CD8-positive, alpha-beta memory T cell (primary cell): ENCODE measurements at regions not wholly inside any gene's neighbourhood (a gene's known extent, or its start where the extent isn't known, plus 50 kb on each side); places are given as distances from the start of the nearest gene placed in this dataset.

ENCODE experiments used
- CTCF ChIA-PET: fragments of 350-600 bp; sonication (Branson Sonifier 250); formaldehyde crosslinking; loops from one replicate; lab custom pipeline; 2021; ENCODE audit warnings: antibody characterized with exemption; lab: Charles Lee
- POLR2A ChIA-PET: fragments of 350-600 bp; sonication (Branson Sonifier 250); formaldehyde crosslinking; loops from one replicate; lab custom pipeline; 2021; ENCODE audit warnings: antibody characterized with exemption; lab: Charles Lee
- DNase-seq, 5 donors: peaks; one replicate each; pipeline versions ENCODE4 v3.0.0 to v3.0.0-alpha.2; 2020 to 2022; ENCODE audit warnings: mixed read lengths in 1 of 5
- H3K27ac ChIP-seq: one replicate; pipeline ENCODE4 v1.7.0; 2013; ENCODE audit warnings: low read depth, mild to moderate bottlenecking, low read length, moderate library complexity
- H3K27me3 ChIP-seq: 2 replicates; pipeline ENCODE4 v1.7.0; 2013; ENCODE audit warnings: low read length, mild to moderate bottlenecking; ENCODE audit not compliant: insufficient read depth, poor library complexity, severe bottlenecking
- H3K36me3 ChIP-seq: 2 replicates; pipeline ENCODE4 v1.7.0; 2013; ENCODE audit warnings: mild to moderate bottlenecking, low read length, moderate library complexity; ENCODE audit not compliant: insufficient read depth
- H3K4me1 ChIP-seq: 2 replicates; pipeline ENCODE4 v1.7.0; 2013; ENCODE audit warnings: mild to moderate bottlenecking, low read length, moderate library complexity; ENCODE audit not compliant: insufficient read depth
- H3K4me3 ChIP-seq: 2 replicates; pipeline ENCODE4 v1.7.0; 2013; ENCODE audit warnings: mild to moderate bottlenecking, low read length
- H3K9me3 ChIP-seq: 2 replicates; pipeline ENCODE4 v1.7.0; 2013; ENCODE audit warnings: mild to moderate bottlenecking, low read length
- H3K27ac Mint-ChIP-seq, 8 donors: one replicate each; pipeline ENCODE4 v1.8.0; 2020 to 2021; ENCODE audit warnings: mixed read lengths in 8 of 8, mild to moderate bottlenecking in 6 of 8, inconsistent platforms in 3 of 8, moderate library complexity in 3 of 8
- H3K27me3 Mint-ChIP-seq, 2 donors: one replicate each; pipeline ENCODE4 v1.8.0; 2020 to 2021; ENCODE audit warnings: mixed read lengths in 2 of 2, mild to moderate bottlenecking in 1 of 2, moderate library complexity in 1 of 2
- H3K36me3 Mint-ChIP-seq, 3 donors: one replicate each; pipeline ENCODE4 v1.8.0; 2020 to 2021; ENCODE audit warnings: mixed read lengths in 3 of 3, inconsistent platforms in 1 of 3, mild to moderate bottlenecking in 1 of 3
- H3K4me1 Mint-ChIP-seq, 3 donors: one replicate each; pipeline ENCODE4 v1.8.0; 2020 to 2021; ENCODE audit warnings: mixed read lengths in 3 of 3, inconsistent platforms in 1 of 3, mild to moderate bottlenecking in 1 of 3
- H3K4me3 Mint-ChIP-seq, 7 donors: one replicate each; pipeline ENCODE4 v1.8.0; 2020 to 2021; ENCODE audit warnings: mixed read lengths in 7 of 7, mild to moderate bottlenecking in 6 of 7, moderate library complexity in 4 of 7, inconsistent platforms in 2 of 7
- H3K9me3 Mint-ChIP-seq, 5 donors: one replicate each; pipeline ENCODE4 v1.8.0; 2020 to 2022; ENCODE audit warnings: mixed read lengths in 5 of 5, mild to moderate bottlenecking in 3 of 5, moderate library complexity in 2 of 5, inconsistent platforms in 1 of 5

GRCh38 chr3:26099692-26100091, 309.8 kb downstream of the OXSM start:
- DNase-seq: no peak
- Histone ChIP-seq H3K4me1 (no peaks in the 10 kb centered on the region), H3K36me3 (no peaks in the 10 kb centered on the region), H3K4me3 (no peak overlapping the region), H3K9me3 (no peaks in the 10 kb centered on the region), H3K27me3 (no peaks in the 10 kb centered on the region), H3K27ac (no peak overlapping the region)
- H3K9me3 Mint-ChIP-seq: peaks cover 14 to 29% (median 20%) of the 10 kb centered on the region in 5 donors
- H3K4me1 Mint-ChIP-seq: no peaks in the 10 kb centered on the region
- ChIA-PET CTCF (no interaction called here), POLR2A (no interaction called here)
- no peak overlapping the region for H3K4me3 Mint-ChIP-seq
- H3K27ac Mint-ChIP-seq: no peak overlapping the region
- no peaks in the 10 kb centered on the region for H3K27me3 Mint-ChIP-seq
- H3K36me3 Mint-ChIP-seq: peaks cover 0 to 3% (median 0%) of the 10 kb centered on the region in 3 donors

DNA sequence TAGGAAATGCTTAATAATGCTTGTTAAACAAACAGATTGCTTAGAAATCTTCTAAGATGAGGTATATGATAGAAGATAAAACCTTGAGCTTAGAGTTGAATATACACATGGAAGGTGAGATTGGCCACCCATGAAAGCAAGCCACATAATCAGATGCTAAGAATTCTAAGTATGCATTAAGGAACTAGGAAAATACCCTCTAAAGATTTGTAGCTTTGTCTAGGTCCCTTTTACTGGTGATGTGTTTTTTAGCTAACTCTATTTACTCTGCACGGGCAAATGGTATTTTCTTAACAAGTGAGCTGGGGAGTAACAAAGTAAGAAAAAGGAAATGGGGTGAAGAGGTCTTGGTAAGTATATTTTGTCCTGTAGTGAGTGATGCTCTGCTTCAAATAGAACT, 310.3 kb downstream of the OXSM start:
- Histone ChIP-seq H3K4me1 (no peaks in the 10 kb centered on the region), H3K27ac (no peak overlapping the region), H3K9me3 (no peaks in the 10 kb centered on the region), H3K27me3 (no peaks in the 10 kb centered on the region), H3K4me3 (no peak overlapping the region), H3K36me3 (no peaks in the 10 kb centered on the region)
- Mint-ChIP-seq H3K9me3 (peaks cover 14 to 29% (median 18%) of the 10 kb centered on the region in 5 donors), H3K4me3 (no peak overlapping the region), H3K4me1 (no peaks in the 10 kb centered on the region), H3K27me3 (no peaks in the 10 kb centered on the region), H3K27ac (no peak overlapping the region), H3K36me3 (peaks cover 0 to 3% (median 0%) of the 10 kb centered on the region in 3 donors)
- DNase-seq: no peak
- CTCF ChIA-PET: no interaction called here
- POLR2A ChIA-PET: no interaction called here

DNA sequence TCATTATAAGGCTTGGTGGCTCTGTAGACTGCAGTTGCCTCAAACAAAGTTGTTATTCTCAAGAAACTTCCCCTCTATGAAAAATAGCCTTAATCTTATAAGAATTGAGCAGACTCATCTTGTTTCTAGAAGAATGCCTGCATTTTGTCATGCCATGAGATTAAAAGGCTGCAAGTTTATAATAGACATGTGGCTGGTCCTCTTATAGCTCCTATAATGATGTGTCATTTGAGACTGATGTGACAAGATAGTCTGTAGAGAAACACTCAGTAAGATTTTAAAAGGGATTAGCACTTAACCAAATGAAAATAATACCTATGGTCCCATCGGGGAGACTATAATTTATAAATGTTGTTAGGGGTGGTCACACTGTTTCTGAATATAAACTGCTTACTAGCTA, 312.5 kb downstream of the OXSM start:
- no peak for DNase-seq
- ChIA-PET POLR2A (no interaction called here), CTCF (no interaction called here)

DNA sequence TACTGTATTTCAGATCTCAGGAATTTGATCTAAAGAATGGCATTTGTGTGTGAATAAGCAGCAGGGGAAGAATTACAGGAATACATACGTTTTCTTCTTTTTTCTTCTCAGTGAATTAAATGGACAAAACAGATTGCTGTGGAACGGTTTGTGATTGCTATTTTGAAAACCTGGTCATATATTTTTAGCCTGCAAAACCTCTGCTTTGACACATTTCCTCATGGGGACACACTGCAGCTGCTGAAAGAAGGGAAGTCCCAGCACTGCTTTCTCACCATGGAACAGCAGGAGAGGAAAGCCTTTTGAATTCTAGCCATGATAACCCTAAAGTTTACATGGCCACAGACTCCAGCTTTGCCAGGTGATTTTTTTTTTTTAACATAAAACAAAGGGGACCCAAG, 315.0 kb downstream of the OXSM start:
- H3K9me3 ChIP-seq: no peaks in the 10 kb centered on the region
- H3K36me3 Mint-ChIP-seq: no peaks in the 10 kb centered on the region
- H3K27me3 Mint-ChIP-seq: no peaks in the 10 kb centered on the region
- no peaks in the 10 kb centered on the region for H3K36me3 ChIP-seq
- H3K27ac ChIP-seq: no peak overlapping the region
- DNase-seq: no peak
- H3K4me1 Mint-ChIP-seq: no peaks in the 10 kb centered on the region
- ChIA-PET POLR2A (no interaction called here), CTCF (no interaction called here)
- H3K4me3 ChIP-seq: no peak overlapping the region
- H3K4me3 Mint-ChIP-seq: no peak overlapping the region
- no peaks in the 10 kb centered on the region for H3K4me1 ChIP-seq
- no peak overlapping the region for H3K27ac Mint-ChIP-seq
- no peaks in the 10 kb centered on the region for H3K27me3 ChIP-seq
- peaks cover 0 to 13% (median 4%) of the 10 kb centered on the region in 5 donors for H3K9me3 Mint-ChIP-seq

More for the DNA sequence above, 312.5 kb downstream of the OXSM start:
- Histone ChIP-seq H3K4me3 (no peak overlapping the region), H3K9me3 (no peaks in the 10 kb centered on the region), H3K36me3 (no peaks in the 10 kb centered on the region), H3K27ac (no peak overlapping the region), H3K4me1 (no peaks in the 10 kb centered on the region), H3K27me3 (no peaks in the 10 kb centered on the region)
- no peaks in the 10 kb centered on the region for H3K36me3 Mint-ChIP-seq
- no peak overlapping the region for H3K27ac Mint-ChIP-seq
- peaks cover 6 to 20% (median 12%) of the 10 kb centered on the region in 5 donors for H3K9me3 Mint-ChIP-seq
- no peaks in the 10 kb centered on the region for H3K27me3 Mint-ChIP-seq
- no peaks in the 10 kb centered on the region for H3K4me1 Mint-ChIP-seq
- no peak overlapping the region for H3K4me3 Mint-ChIP-seq

DNA sequence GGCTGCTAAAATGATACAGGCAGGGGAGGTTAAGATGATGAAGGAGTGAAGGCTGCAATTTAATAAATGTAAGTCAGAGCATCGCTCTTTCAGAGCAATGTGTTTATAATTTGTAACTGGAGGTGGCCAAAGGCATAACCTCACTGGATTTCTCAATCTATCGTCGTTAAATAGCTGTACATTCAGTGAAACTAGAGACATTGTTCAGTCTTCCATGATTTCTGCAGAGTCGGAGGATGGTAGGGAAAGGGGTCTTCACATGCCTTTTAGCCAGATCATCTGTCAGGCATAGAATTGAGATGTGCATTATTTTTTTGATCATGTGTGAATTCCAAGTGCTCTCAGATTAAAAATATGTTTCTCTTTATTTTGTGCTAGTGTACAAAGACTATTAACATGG, 315.4 kb downstream of the OXSM start:
- H3K9me3 ChIP-seq: no peaks in the 10 kb centered on the region
- no peaks in the 10 kb centered on the region for H3K27me3 ChIP-seq
- Mint-ChIP-seq H3K27me3 (no peaks in the 10 kb centered on the region), H3K4me3 (no peak overlapping the region), H3K36me3 (no peaks in the 10 kb centered on the region), H3K9me3 (peaks cover 0 to 13% (median 5%) of the 10 kb centered on the region in 5 donors), H3K4me1 (no peaks in the 10 kb centered on the region), H3K27ac (no peak overlapping the region)
- ChIA-PET POLR2A (no interaction called here), CTCF (no interaction called here)
- H3K4me1 ChIP-seq: no peaks in the 10 kb centered on the region
- no peaks in the 10 kb centered on the region for H3K36me3 ChIP-seq
- no peak for DNase-seq
- no peak overlapping the region for H3K27ac ChIP-seq
- no peak overlapping the region for H3K4me3 ChIP-seq

DNA sequence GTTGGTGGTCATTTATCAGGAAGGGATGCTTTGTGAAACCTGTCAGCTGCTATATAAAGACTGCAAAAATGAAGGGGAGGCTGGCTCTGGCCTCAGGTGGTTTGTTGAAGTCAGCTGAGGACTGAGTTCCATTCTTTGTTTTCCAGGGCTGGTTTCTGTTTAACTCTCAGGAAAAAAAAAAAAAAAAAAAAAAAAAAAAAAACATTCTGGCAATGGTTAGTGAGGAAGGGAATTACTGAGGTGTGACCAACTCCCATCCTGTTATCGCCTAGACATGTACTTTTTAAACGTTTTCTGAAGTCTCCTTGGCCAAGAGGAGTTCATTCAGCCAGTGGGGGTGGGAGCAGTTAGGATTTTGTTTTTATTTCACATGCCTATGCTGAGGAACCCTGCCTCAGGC, 316.3 kb downstream of the OXSM start:
- ChIA-PET CTCF (no interaction called here), POLR2A (no interaction called here)
- H3K9me3 Mint-ChIP-seq: peaks cover 0 to 6% (median 1%) of the 10 kb centered on the region in 5 donors
- Histone ChIP-seq H3K27ac (no peak overlapping the region), H3K36me3 (no peaks in the 10 kb centered on the region), H3K27me3 (no peaks in the 10 kb centered on the region), H3K4me3 (no peak overlapping the region), H3K4me1 (no peaks in the 10 kb centered on the region), H3K9me3 (no peaks in the 10 kb centered on the region)
- H3K27me3 Mint-ChIP-seq: no peaks in the 10 kb centered on the region
- H3K27ac Mint-ChIP-seq: no peak overlapping the region
- no peak for DNase-seq
- H3K4me3 Mint-ChIP-seq: no peak overlapping the region
- H3K36me3 Mint-ChIP-seq: no peaks in the 10 kb centered on the region
- H3K4me1 Mint-ChIP-seq: no peaks in the 10 kb centered on the region

DNA sequence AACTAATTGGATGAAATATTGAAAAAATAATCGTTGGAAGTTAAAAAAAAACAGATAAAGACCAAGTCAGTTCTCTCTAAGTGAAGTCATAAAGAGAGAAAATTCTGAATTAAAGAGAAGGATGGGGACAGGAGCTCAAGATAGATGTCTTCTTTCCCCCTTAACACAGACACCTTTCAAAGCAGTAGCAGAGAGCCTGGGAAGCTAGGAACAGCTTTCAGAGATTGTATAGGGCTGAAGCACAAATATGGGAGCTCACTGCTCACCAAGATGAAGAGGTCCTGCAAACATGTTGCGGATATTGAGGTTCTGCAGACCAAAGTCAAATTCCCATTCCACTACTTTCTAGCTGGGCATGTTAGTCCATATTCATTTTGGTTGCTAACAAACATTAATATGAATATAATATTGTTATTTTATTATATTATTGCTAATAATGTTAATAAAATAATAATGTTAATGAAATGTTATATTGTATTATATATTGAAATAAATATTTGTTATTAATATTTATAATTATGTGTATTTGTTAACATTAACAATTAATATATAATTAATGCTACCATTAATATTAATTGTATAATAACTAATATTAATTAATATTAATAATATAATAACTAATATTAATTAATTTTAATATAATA, 319.1 kb downstream of the OXSM start:
- Mint-ChIP-seq H3K4me3 (no peak overlapping the region), H3K9me3 (peaks cover 0 to 5% (median 0%) of the 10 kb centered on the region in 5 donors), H3K36me3 (no peaks in the 10 kb centered on the region), H3K27ac (no peak overlapping the region), H3K27me3 (no peaks in the 10 kb centered on the region), H3K4me1 (no peaks in the 10 kb centered on the region)
- no peak overlapping the region for H3K4me3 ChIP-seq
- CTCF ChIA-PET: no interaction called here
- H3K4me1 ChIP-seq: no peaks in the 10 kb centered on the region
- H3K9me3 ChIP-seq: no peaks in the 10 kb centered on the region
- POLR2A ChIA-PET: no interaction called here
- no peaks in the 10 kb centered on the region for H3K27me3 ChIP-seq
- DNase-seq: no peak
- H3K27ac ChIP-seq: no peak overlapping the region
- no peaks in the 10 kb centered on the region for H3K36me3 ChIP-seq

GRCh38 chr3:26114851-26115250, 325.0 kb downstream of the OXSM start:
- Mint-ChIP-seq H3K4me1 (no peaks in the 10 kb centered on the region), H3K27ac (no peak overlapping the region), H3K9me3 (peaks cover 0 to 2% (median under 1%) of the 10 kb centered on the region in 5 donors), H3K36me3 (no peaks in the 10 kb centered on the region), H3K4me3 (no peak overlapping the region), H3K27me3 (no peaks in the 10 kb centered on the region)
- H3K4me3 ChIP-seq: no peak overlapping the region
- no peak for DNase-seq
- POLR2A ChIA-PET: no interaction called here
- CTCF ChIA-PET: no interaction called here
- no peaks in the 10 kb centered on the region for H3K9me3 ChIP-seq
- no peaks in the 10 kb centered on the region for H3K36me3 ChIP-seq
- H3K4me1 ChIP-seq: no peaks in the 10 kb centered on the region
- H3K27me3 ChIP-seq: no peaks in the 10 kb centered on the region
- H3K27ac ChIP-seq: no peak overlapping the region
